NB4 (cell line): ENCODE measurements at regions not wholly inside any gene's neighbourhood (a gene's known extent, or its start where the extent isn't known, plus 50 kb on each side); places are given as distances from the start of the nearest gene placed in this dataset.

Experiments used
- POLR2A ChIP-seq: IDR thresholded peaks from 2 replicates; pipeline ENCODE4 v1.6.1; 2011; ENCODE audit warnings: mild to moderate bottlenecking; ENCODE audit not compliant: insufficient read length; ENCODE audit errors: extremely low read depth
- TF ChIP-seq, protein P1 (sequence below): IDR thresholded peaks from 2 replicates; pipeline ENCODE4 v1.6.1; 2011; ENCODE audit warnings: low read depth, low read length

DNA sequence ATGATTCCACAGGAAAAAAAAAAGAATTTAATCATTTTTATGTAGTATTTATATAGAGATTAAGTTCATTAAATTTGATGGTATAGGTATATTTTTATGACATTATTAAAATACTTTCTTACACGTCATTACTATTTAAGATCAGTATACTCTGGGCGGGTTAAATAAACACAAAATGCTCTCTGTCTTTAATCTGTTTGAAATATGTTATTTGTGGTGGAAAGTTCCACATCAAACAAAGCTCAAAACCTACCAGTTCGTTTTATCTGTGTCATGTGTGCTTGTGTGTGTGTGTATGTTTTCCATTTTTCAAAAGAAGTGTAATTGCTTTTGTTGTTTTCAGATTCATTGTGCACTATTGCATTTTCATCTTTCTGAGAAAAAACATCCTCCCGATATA is 488.5 kb downstream of the ANKRD7 start:
- TF ChIP-seq POLR2A: no peak
- TF ChIP-seq, protein P1, sequence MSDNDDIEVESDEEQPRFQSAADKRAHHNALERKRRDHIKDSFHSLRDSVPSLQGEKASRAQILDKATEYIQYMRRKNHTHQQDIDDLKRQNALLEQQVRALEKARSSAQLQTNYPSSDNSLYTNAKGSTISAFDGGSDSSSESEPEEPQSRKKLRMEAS: no peak
